PC-3 (cell line): ENCODE measurements at regions not wholly inside any gene's neighbourhood (a gene's known extent, or its start where the extent isn't known, plus 50 kb on each side); places are given as distances from the start of the nearest gene placed in this dataset.

Source experiments
- ATAC-seq: fragments of 200-7000 bp; cut with Tn5 transposase; 2 replicates; pipeline ENCODE4 v1.9.1; 2020; ENCODE audit warnings: mild to moderate bottlenecking, moderate library complexity
- BruUV-seq: library from RNA; stranded (reverse); fragments of 400-500 nt; replicated peaks from 2 replicates; lab custom pipeline; 2021; lab: Mats Ljungman, UMichigan
- CTCF ChIA-PET: fragments of 300-600 bp; sonication (Branson Sonifier 250); formaldehyde crosslinking; loops from one replicate; lab custom pipeline; 2022; ENCODE audit warnings: antibody characterized with exemption; lab: Charles Lee
- POLR2A ChIA-PET: fragments of 300-600 bp; sonication (Branson Sonifier 250); formaldehyde crosslinking; loops from one replicate; lab custom pipeline; 2022; ENCODE audit warnings: antibody characterized with exemption; ENCODE audit not compliant: unreplicated experiment; lab: Charles Lee
- DNase-seq: peaks from one replicate; pipeline ENCODE4 v3.0.0-alpha.2; 2015
- H2AFZ ChIP-seq: fragments of 300-600 bp; sonication (generic); 2 replicates; pipeline ENCODE4 v1.6.0; 2016; ENCODE audit warnings: antibody characterized with exemption, low read length
- H3F3A ChIP-seq: fragments of 300-600 bp; sonication (generic); one replicate; pipeline ENCODE4 v1.6.0; 2017; ENCODE audit warnings: antibody characterized with exemption, low read length, control low read depth, mild to moderate bottlenecking; ENCODE audit not compliant: unreplicated experiment
- H3K27ac ChIP-seq: fragments of 300-600 bp; sonication (generic); 2 replicates; pipeline ENCODE4 v1.5.1; 2016; ENCODE audit warnings: mild to moderate bottlenecking, low read length
- H3K27me3 ChIP-seq: fragments of 300-600 bp; sonication (generic); 2 replicates; pipeline ENCODE4 v1.6.1; 2016; ENCODE audit warnings: low read length, mixed read lengths
- H3K36me3 ChIP-seq: fragments of 300-600 bp; sonication (generic); 2 replicates; pipeline ENCODE4 v1.6.1; 2016; ENCODE audit warnings: low read depth, mixed run types, low read length, mixed read lengths
- H3K4me1 ChIP-seq: fragments of 300-600 bp; sonication (generic); 2 replicates; pipeline ENCODE4 v1.5.1; 2016; ENCODE audit warnings: low read length; ENCODE audit not compliant: insufficient read depth
- H3K4me2 ChIP-seq: fragments of 300-600 bp; sonication (generic); 2 replicates; pipeline ENCODE4 v1.6.0; 2016; ENCODE audit warnings: low read length
- H3K4me3 ChIP-seq: fragments of 300-600 bp; sonication (generic); 2 replicates; pipeline ENCODE4 v1.5.1; 2016; ENCODE audit warnings: mild to moderate bottlenecking, low read length, mixed read lengths
- H3K79me2 ChIP-seq: fragments of 300-600 bp; sonication (generic); 2 replicates; pipeline ENCODE4 v1.6.1; 2017; ENCODE audit warnings: low read length, mixed read lengths
- H3K9ac ChIP-seq: fragments of 300-600 bp; sonication (generic); 2 replicates; pipeline ENCODE4 v1.6.0; 2016; ENCODE audit warnings: mild to moderate bottlenecking, low read length
- H3K9me2 ChIP-seq: fragments of 300-600 bp; sonication (generic); replicated peaks from 2 replicates; pipeline ENCODE4 v1.6.1; 2016; ENCODE audit warnings: mixed run types, low read length, mixed read lengths
- H3K9me3 ChIP-seq: fragments of 300-600 bp; sonication (generic); 2 replicates; pipeline ENCODE4 v1.6.1; 2016; ENCODE audit warnings: low read length, mixed read lengths
- H4K20me1 ChIP-seq: fragments of 300-600 bp; sonication (generic); 2 replicates; pipeline ENCODE4 v1.6.1; 2016; ENCODE audit warnings: low read length, mixed read lengths
- EZH2 ChIP-seq: fragments of 300-600 bp; sonication (generic); IDR thresholded peaks from one replicate; pipeline ENCODE4 v1.6.1; 2017; ENCODE audit warnings: antibody characterized with exemption, mild to moderate bottlenecking, low read length; ENCODE audit not compliant: unreplicated experiment
- EZH2phosphoT487 ChIP-seq: fragments of 300-600 bp; sonication (generic); IDR thresholded peaks from 2 replicates; pipeline ENCODE4 v1.6.1; 2018; ENCODE audit warnings: mild to moderate bottlenecking, antibody characterized with exemption, low read length, borderline replicate concordance
- intact Hi-C: fragments of 100-400 bp; cut with micrococcal nuclease; formaldehyde crosslinking; loops from 2 replicates; pipeline ENCODE4 v1.9.0; 2023
- TF ChIP-seq, protein P1 (sequence below): fragments of 300-600 bp; sonication (generic); conservative IDR thresholded peaks from 2 replicates; pipeline ENCODE4 v1.5.1; 2017; ENCODE audit warnings: antibody characterized with exemption, low read depth, mild to moderate bottlenecking, low read length

DNA sequence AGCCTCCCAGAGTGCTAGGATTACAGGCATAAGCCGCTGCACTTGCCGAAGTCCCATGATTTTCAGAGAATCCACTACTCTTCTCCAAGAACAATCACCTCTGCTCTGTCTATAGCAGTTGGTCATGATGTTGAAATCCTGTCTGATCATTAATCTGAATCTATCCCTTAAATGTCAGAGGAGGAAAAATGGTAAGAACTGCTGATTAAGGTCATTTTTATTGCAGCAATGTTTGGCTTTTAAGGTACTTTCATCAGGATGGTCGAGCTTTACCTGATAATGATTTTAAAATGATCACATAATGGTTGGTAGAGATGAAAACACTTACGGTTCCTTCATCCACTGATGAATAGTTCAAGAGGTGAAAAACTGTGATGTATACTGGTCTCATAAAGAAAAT, 968.6 kb downstream of the TLE4 start:
- no peaks in the 10 kb centered on the region for H3K27me3 ChIP-seq
- no peaks in the 10 kb centered on the region for H3K79me2 ChIP-seq
- H3K9me3 ChIP-seq: no peaks in the 10 kb centered on the region
- no peak overlapping the region for H3K4me2 ChIP-seq
- H3K36me3 ChIP-seq: no peaks in the 10 kb centered on the region
- TF ChIP-seq EZH2phosphoT487 (no peak), EZH2 (no peak)
- no peak overlapping the region for H3K27ac ChIP-seq
- ChIA-PET CTCF (no interaction called here), POLR2A (no interaction called here)
- H3K9me2 ChIP-seq: no peaks in the 10 kb centered on the region
- no peak for ATAC-seq
- no peak overlapping the region for H3K9ac ChIP-seq
- BruUV-seq: no TSS peak
- H3F3A ChIP-seq: no peaks in the 10 kb centered on the region
- H2AFZ ChIP-seq: no peak overlapping the region
- no peaks in the 10 kb centered on the region for H4K20me1 ChIP-seq
- intact Hi-C loops: no loop called here
- H3K4me1 ChIP-seq: no peaks in the 10 kb centered on the region
- no peak overlapping the region for H3K4me3 ChIP-seq
- DNase-seq: no peak

DNA sequence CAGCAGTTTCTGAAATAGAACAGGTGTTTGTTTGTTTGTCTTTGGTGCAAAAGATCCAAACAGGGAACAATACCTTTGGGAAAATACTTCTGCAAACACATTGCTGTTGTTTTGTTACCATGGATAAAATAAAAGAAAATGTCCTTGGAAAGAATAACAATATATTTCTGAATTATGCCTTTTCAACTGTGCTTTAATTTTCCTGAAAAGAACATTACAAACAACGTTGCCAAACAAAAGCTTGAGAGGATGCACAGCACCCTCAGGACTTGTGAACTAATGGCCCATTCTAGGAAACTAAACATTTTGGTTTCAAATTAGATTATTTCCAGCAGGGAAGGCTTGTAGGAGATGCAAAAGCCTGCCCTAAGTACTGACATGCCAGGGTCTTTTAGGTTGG, 967.2 kb downstream of the TLE4 start:
- POLR2A ChIA-PET: no interaction called here
- no peaks in the 10 kb centered on the region for H3K79me2 ChIP-seq

DNA sequence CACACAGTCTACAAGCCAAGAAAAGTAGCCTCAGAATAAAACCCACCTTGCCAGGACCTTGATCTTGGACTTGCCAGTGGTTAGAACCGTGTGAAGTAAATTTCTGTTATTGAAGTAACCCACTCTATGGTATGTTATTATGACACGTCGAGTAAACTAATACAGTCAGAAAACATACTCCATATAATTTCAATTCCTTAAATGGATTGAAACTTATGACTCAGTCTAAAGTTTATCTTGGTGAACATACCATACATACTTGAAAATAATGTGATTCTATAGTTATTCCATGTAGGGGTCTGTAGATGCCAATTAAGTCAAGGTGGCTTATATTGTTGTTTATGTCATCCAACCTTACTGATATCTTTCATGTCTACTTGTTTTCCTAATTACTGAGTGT, 950.7 kb downstream of the TLE4 start:
- TF ChIP-seq EZH2phosphoT487 (no peak), EZH2 (no peak)
- TF ChIP-seq, protein P1, sequence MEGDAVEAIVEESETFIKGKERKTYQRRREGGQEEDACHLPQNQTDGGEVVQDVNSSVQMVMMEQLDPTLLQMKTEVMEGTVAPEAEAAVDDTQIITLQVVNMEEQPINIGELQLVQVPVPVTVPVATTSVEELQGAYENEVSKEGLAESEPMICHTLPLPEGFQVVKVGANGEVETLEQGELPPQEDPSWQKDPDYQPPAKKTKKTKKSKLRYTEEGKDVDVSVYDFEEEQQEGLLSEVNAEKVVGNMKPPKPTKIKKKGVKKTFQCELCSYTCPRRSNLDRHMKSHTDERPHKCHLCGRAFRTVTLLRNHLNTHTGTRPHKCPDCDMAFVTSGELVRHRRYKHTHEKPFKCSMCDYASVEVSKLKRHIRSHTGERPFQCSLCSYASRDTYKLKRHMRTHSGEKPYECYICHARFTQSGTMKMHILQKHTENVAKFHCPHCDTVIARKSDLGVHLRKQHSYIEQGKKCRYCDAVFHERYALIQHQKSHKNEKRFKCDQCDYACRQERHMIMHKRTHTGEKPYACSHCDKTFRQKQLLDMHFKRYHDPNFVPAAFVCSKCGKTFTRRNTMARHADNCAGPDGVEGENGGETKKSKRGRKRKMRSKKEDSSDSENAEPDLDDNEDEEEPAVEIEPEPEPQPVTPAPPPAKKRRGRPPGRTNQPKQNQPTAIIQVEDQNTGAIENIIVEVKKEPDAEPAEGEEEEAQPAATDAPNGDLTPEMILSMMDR: no peak
- no peak overlapping the region for H3K4me3 ChIP-seq
- no peak overlapping the region for H3K9ac ChIP-seq
- H4K20me1 ChIP-seq: no peaks in the 10 kb centered on the region
- no peak overlapping the region for H3K27ac ChIP-seq
- ChIA-PET POLR2A (no interaction called here), CTCF (no interaction called here)
- no peak for ATAC-seq
- 0 out of 2 replicates have a peak, but pooled peaks cover 3% of the 10 kb centered on the region for H3K4me1 ChIP-seq
- DNase-seq: peak; percentile 23
- H3K36me3 ChIP-seq: no peaks in the 10 kb centered on the region
- H3K9me2 ChIP-seq: no peaks in the 10 kb centered on the region
- no TSS peak for BruUV-seq
- no peaks in the 10 kb centered on the region for H3K27me3 ChIP-seq
- H2AFZ ChIP-seq: no peak overlapping the region
- no peaks in the 10 kb centered on the region for H3K79me2 ChIP-seq
- no peaks in the 10 kb centered on the region for H3F3A ChIP-seq
- no peak overlapping the region for H3K4me2 ChIP-seq
- H3K9me3 ChIP-seq: no peaks in the 10 kb centered on the region
- intact Hi-C loops: no loop called here

More for the DNA sequence above, 967.2 kb downstream of the TLE4 start:
- intact Hi-C loops: no loop called here
- Histone ChIP-seq H3F3A (no peaks in the 10 kb centered on the region), H3K4me3 (no peak overlapping the region), H3K4me1 (no peaks in the 10 kb centered on the region), H3K9me2 (no peaks in the 10 kb centered on the region), H2AFZ (no peak overlapping the region), H3K9me3 (no peaks in the 10 kb centered on the region), H3K9ac (no peak overlapping the region), H3K4me2 (no peak overlapping the region), H4K20me1 (no peaks in the 10 kb centered on the region), H3K27ac (no peak overlapping the region), H3K36me3 (no peaks in the 10 kb centered on the region), H3K27me3 (no peaks in the 10 kb centered on the region)
- CTCF ChIA-PET: no interaction called here
- no peak for TF ChIP-seq EZH2phosphoT487
- no peak for TF ChIP-seq EZH2
- TF ChIP-seq, protein P1: no peak
- ATAC-seq: no peak
- no peak for DNase-seq
- BruUV-seq: no TSS peak
